ENCODE measurements at regions not wholly inside any gene's neighbourhood (a gene's known extent, or its start where the extent isn't known, plus 50 kb on each side); places are given as distances from the start of the nearest gene placed in this dataset.

- intact Hi-C loops (cut with DNase I): no loop called here
- DNase-seq: no peak
Observed at GRCh38 chr13:40447857-40448256, 218.6 kb downstream of the FOXO1 start.

GRCh38 chr13:40452038-40452666 lies 214.3 kb downstream of the FOXO1 start:
- no peak for DNase-seq
- intact Hi-C loops (cut with DNase I): no loop called here

GRCh38 chr13:40452741-40453334 lies 213.6 kb downstream of the FOXO1 start:
- DNase-seq: no peak
- intact Hi-C loops (cut with DNase I): no loop called here

- DNase-seq: no peak
- intact Hi-C loops (cut with DNase I): no loop called here
Observed at GRCh38 chr13:40453351-40454021, 213.0 kb downstream of the FOXO1 start.

GRCh38 chr13:40456397-40456953 lies 210.0 kb downstream of the FOXO1 start:
- intact Hi-C loops (cut with DNase I): no loop called here

GRCh38 chr13:40456979-40457553 lies 209.4 kb downstream of the FOXO1 start:
- intact Hi-C loops (cut with DNase I): no loop called here
- no peak for DNase-seq

More at GRCh38 chr13:40456397-40456953, 210.0 kb downstream of the FOXO1 start:
- DNase-seq: no peak

- intact Hi-C loops (cut with DNase I): no loop called here
- no peak for DNase-seq
Observed at GRCh38 chr13:40457929-40458719, 208.3 kb downstream of the FOXO1 start.

GRCh38 chr13:40458720-40458990 lies 207.8 kb downstream of the FOXO1 start:
- intact Hi-C loops (cut with DNase I): no loop called here
- no peak for DNase-seq

- no peak for DNase-seq
Observed at GRCh38 chr13:40460116-40460515, 206.3 kb downstream of the FOXO1 start.

GRCh38 chr13:40464337-40465014 lies 202.0 kb downstream of the FOXO1 start:
- intact Hi-C loops (cut with DNase I): no loop called here
- no peak for DNase-seq

More at GRCh38 chr13:40460116-40460515, 206.3 kb downstream of the FOXO1 start:
- intact Hi-C loops (cut with DNase I): no loop called here

GRCh38 chr13:40465015-40465390 lies 201.4 kb downstream of the FOXO1 start:
- DNase-seq: no peak
- intact Hi-C loops (cut with DNase I): no loop called here

GRCh38 chr13:40466272-40466671 lies 200.2 kb downstream of the FOXO1 start:
- no peak for DNase-seq
- intact Hi-C loops (cut with DNase I): no loop called here

GRCh38 chr13:40468227-40468838 lies 198.1 kb downstream of the FOXO1 start:
- DNase-seq: no peak
- intact Hi-C loops (cut with DNase I): no loop called here

GRCh38 chr13:40469581-40470310 lies 196.7 kb downstream of the FOXO1 start:
- intact Hi-C loops (cut with DNase I): loop anchor here (10.0 kb wide), 1 partner anchor 195 kb away; the partner anchor contains the start of gene FOXO1
- no peak for DNase-seq

- DNase-seq: no peak
Observed at GRCh38 chr13:40470660-40471059, 195.8 kb downstream of the FOXO1 start.

GRCh38 chr13:40471076-40471475 lies 195.4 kb downstream of the FOXO1 start:
- intact Hi-C loops (cut with DNase I): loop anchor here (10.0 kb wide), 1 partner anchor 194 kb away; the partner anchor contains the start of gene FOXO1
- no peak for DNase-seq

More at GRCh38 chr13:40470660-40471059, 195.8 kb downstream of the FOXO1 start:
- intact Hi-C loops (cut with DNase I): loop anchor here (10.0 kb wide), 1 partner anchor 194 kb away; the partner anchor contains the start of gene FOXO1

GRCh38 chr13:40471911-40472310 lies 194.5 kb downstream of the FOXO1 start:
- DNase-seq: no peak
- intact Hi-C loops (cut with DNase I): loop anchor here (10.0 kb wide), 1 partner anchor 193 kb away; the partner anchor contains the start of gene FOXO1

- no peak for DNase-seq
- intact Hi-C loops (cut with DNase I): loop anchor here (10.0 kb wide), 1 partner anchor 192 kb away; the partner anchor contains the start of gene FOXO1
Observed at GRCh38 chr13:40472427-40473220, 193.8 kb downstream of the FOXO1 start.

Data from posterior cingulate gyrus (tissue), 11 donors.